ENCODE measurements at regions not wholly inside any gene's neighbourhood (a gene's known extent, or its start where the extent isn't known, plus 50 kb on each side); places are given as distances from the start of the nearest gene placed in this dataset.

DNA sequence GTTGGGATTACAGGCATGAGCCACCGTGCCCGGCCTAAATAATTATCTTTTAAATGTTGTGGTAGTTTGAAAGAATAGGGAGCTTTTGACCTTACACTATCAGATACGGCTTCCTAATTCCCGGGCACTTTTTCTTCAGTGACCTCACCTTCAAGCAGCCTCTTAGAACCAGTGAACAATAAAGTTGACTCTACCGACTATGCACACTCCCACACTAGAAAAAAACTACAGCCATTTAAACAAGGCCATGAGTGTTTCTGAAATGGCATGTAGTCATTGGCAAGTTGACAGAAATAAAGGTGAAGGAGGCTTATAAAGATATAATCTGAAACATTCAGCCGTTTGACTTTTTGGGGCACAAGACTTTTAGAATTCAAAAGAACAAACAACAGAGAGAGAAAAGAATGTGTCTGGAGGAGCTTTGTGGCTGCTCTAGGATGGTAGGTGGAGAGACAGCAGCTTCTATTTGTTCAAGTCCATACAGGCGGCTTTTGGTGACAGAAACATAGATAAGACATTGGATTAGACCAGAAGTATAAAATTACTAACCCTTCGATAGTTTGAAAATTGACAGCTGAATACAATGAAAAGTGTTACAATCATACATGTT, 75.2 kb downstream of the GJA1 start:
- no peak overlapping the region for H3K27ac ChIP-seq
- no peak overlapping the region for H3K4me3 ChIP-seq
- WGBS, 2 donors = 54 to 57% methylated on average over 8 of the region's 8 CpGs
- TF ChIP-seq, protein P1, sequence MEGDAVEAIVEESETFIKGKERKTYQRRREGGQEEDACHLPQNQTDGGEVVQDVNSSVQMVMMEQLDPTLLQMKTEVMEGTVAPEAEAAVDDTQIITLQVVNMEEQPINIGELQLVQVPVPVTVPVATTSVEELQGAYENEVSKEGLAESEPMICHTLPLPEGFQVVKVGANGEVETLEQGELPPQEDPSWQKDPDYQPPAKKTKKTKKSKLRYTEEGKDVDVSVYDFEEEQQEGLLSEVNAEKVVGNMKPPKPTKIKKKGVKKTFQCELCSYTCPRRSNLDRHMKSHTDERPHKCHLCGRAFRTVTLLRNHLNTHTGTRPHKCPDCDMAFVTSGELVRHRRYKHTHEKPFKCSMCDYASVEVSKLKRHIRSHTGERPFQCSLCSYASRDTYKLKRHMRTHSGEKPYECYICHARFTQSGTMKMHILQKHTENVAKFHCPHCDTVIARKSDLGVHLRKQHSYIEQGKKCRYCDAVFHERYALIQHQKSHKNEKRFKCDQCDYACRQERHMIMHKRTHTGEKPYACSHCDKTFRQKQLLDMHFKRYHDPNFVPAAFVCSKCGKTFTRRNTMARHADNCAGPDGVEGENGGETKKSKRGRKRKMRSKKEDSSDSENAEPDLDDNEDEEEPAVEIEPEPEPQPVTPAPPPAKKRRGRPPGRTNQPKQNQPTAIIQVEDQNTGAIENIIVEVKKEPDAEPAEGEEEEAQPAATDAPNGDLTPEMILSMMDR (IDR thresholded peaks at IDR 0.05) = no peak
- TF ChIP-seq POLR2A (IDR thresholded peaks at IDR 0.05) = no peak
- TF ChIP-seq EP300 (IDR thresholded peaks at IDR 0.05) = no peak
- DNase-seq (ENCODE audit: low spot score in 2 of 2) = no peak
- H3K36me3 ChIP-seq = no peaks in the 10 kb centered on the region
- no peaks in the 10 kb centered on the region for H3K9me3 ChIP-seq
- no peaks in the 10 kb centered on the region for H3K4me1 ChIP-seq
- no peaks in the 10 kb centered on the region for H3K27me3 ChIP-seq

DNA sequence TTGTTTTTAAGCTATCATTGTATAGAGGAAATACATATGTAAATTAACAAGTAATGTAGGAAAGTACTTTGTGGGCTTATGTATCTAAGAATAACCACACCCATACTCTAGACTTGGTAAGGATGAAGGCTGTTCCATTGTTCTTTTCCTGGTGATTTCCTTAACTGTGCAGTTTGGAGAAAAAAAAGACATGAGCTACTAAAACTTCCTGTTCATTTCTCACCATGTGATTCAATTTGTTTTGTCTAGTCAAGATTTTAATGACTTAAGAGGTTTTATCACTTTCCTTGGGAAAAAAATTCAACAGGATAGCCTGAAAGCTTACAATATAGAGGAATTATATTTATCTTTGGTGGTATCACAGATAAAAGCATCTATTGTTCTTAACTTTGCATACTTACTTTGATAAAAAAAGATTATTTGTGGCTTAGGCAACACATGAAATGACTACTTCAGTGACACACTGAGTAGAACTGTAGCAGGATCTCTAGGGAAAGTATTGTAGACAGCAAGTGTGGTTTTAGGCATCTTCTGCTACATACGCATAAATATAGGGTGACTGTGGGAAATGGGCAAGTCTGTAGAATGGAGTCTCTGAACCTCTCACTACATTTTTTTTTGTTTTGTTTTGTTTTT, 80.3 kb downstream of the GJA1 start:
- 88 to 94% methylated on average over 1 of the region's 1 CpG for WGBS, 2 donors
- Histone ChIP-seq H3K9me3 (no peaks in the 10 kb centered on the region), H3K36me3 (no peaks in the 10 kb centered on the region), H3K27me3 (no peaks in the 10 kb centered on the region), H3K27ac (no peak overlapping the region), H3K4me1 (no peaks in the 10 kb centered on the region), H3K4me3 (no peak overlapping the region)
- TF ChIP-seq, protein P1 (IDR thresholded peaks at IDR 0.05) = no peak
- TF ChIP-seq EP300 (IDR thresholded peaks at IDR 0.05) (no peak), POLR2A (IDR thresholded peaks at IDR 0.05) (no peak)
- DNase-seq (ENCODE audit: low spot score in 2 of 2) = no peak

DNA sequence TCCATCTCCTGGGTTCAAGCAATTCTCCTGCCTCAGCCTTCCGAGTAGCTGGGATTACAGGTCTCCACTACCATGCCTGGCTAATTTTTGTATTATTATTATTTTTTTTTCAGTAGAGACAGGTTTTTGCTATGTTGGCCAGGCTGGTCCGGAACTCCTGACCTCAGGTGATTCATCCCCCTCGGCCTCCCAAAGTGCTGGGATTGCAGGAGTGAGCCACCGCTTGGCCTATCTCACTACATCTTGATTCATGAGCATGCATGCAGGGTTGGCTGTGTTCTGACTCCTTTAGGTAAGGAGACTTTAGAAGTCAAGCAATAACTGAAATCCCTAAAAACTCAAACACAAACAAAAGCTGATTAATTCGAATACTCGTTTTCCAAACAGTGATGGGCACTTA, 80.9 kb downstream of the GJA1 start:
- DNase-seq (ENCODE audit: low spot score in 2 of 2) = no peak
- 90 to 93% methylated on average over 6 of the region's 6 CpGs for whole genome bisulfite sequencing, 2 donors
- no peaks in the 10 kb centered on the region for H3K36me3 ChIP-seq
- no peaks in the 10 kb centered on the region for H3K27me3 ChIP-seq
- no peak for TF ChIP-seq EP300 (IDR thresholded peaks at IDR 0.05)
- TF ChIP-seq, protein P1 (IDR thresholded peaks at IDR 0.05) = no peak
- no peak for TF ChIP-seq POLR2A (IDR thresholded peaks at IDR 0.05)
- no peaks in the 10 kb centered on the region for H3K4me1 ChIP-seq
- H3K27ac ChIP-seq = no peak overlapping the region
- no peaks in the 10 kb centered on the region for H3K9me3 ChIP-seq
- no peak overlapping the region for H3K4me3 ChIP-seq

DNA sequence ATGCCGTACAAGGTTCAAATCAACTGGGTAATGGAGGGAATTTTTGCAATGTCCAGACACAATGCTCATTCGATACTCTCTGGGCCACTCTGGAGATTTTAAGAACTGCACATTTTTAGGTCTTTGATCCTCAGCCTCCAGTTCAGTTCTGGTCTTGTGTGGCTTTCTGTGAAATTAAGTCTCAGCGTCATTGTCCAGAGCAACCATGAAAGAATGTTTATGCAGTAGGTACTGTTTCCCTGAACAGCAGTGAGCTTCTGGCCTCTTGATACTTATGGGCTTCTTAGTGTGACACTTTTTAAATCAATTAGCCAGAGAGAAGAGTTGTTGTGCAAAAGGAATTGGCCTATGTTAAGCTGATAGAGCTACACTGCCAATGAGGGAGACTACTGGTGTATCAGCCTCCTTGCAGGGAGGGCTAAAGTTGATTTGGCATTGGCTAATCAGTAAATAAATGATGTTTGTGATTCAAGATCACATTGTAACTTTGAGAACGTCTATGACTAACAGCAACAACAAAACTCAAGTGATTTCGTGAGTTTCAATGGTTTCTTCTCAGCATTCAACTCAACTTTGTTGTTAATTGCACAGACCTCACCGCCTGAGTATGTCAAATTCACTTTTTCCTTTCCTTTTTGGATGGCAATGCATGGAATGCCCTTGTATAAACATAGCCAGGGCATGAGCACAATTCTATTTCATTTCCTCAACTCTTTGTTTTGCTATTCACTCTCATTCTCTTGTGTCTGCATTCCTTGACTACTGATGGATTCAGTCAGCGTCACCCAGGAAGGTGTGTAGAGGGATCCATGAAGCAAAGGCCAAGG, 85.1 kb downstream of the GJA1 start:
- Histone ChIP-seq H3K27ac (peak overlapping the region in 2 of 4 donors; percentile 7 to 77), H3K27me3 (no peaks in the 10 kb centered on the region), H3K4me1 (peaks cover 0 to 9% (median 0%) of the 10 kb centered on the region in 4 donors), H3K4me3 (no peak overlapping the region), H3K9me3 (no peaks in the 10 kb centered on the region), H3K36me3 (no peaks in the 10 kb centered on the region)
- DNase-seq (ENCODE audit: low spot score in 2 of 2) = no peak
- 46 to 48% methylated on average over 7 of the region's 7 CpGs for WGBS, 2 donors
- TF ChIP-seq POLR2A (IDR thresholded peaks at IDR 0.05) (no peak), EP300 (IDR thresholded peaks at IDR 0.05) (peak in 1 of 2 donors; percentile 28)

DNA sequence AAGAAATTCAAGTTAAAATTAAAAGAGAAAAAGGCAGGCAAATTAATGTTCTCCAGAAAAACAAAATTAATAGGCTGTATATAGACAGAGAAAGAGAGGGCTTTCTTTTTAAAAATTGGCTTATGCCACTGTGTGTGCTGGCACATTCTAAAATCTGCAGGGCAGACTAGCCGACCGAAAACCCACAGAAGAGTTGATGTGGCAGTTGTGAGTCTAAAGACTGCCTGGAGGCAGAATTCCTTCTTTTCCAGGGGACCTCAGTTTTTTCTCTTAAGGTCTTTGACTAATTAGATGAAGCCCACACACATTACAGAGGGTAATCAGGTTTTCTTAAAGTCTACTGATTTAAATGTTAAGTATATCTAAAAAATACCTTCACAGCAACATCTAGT, 85.7 kb downstream of the GJA1 start:
- no peaks in the 10 kb centered on the region for H3K9me3 ChIP-seq
- WGBS, 2 donors = 56 to 64% methylated on average over 2 of the region's 2 CpGs
- H3K4me3 ChIP-seq = no peak overlapping the region
- no peaks in the 10 kb centered on the region for H3K36me3 ChIP-seq
- H3K4me1 ChIP-seq = peaks cover 0 to 9% (median 0%) of the 10 kb centered on the region in 4 donors
- DNase-seq (ENCODE audit: low spot score in 2 of 2) = no peak
- no peaks in the 10 kb centered on the region for H3K27me3 ChIP-seq
- peak overlapping the region in 2 of 4 donors; percentile 7 to 77 for H3K27ac ChIP-seq
- TF ChIP-seq POLR2A (IDR thresholded peaks at IDR 0.05) (no peak), EP300 (IDR thresholded peaks at IDR 0.05) (no peak)
- TF ChIP-seq, protein P1 (IDR thresholded peaks at IDR 0.05) = no peak

Data from tibial nerve (tissue), 4 donors.